ENCODE measurements at regions not wholly inside any gene's neighbourhood (a gene's known extent, or its start where the extent isn't known, plus 50 kb on each side); places are given as distances from the start of the nearest gene placed in this dataset.

- H3K36me3 Mint-ChIP-seq (ENCODE audit: low read depth), result no peaks in the 10 kb centered on the region
- H3K27ac Mint-ChIP-seq, result no peak overlapping the region
- no peaks in the 10 kb centered on the region for H3K27me3 Mint-ChIP-seq
- CTCF ChIA-PET, result no interaction called here
- POLR2A ChIA-PET, result no interaction called here
- no peak overlapping the region for H3K4me3 Mint-ChIP-seq
- DNase-seq (no peak), ATAC-seq (no peak)
- H3K9me3 Mint-ChIP-seq (ENCODE audit: low read depth), result no peaks in the 10 kb centered on the region
- H3K4me1 Mint-ChIP-seq, result no peaks in the 10 kb centered on the region
- intact Hi-C loops (cut with DNase I, micrococcal nuclease), result no loop called here
Observed at GRCh38 chrX:149213264-149213663, 291.8 kb downstream of the IDS start.

GRCh38 chrX:149208307-149208706 is 296.8 kb downstream of the IDS start:
- intact Hi-C loops (cut with DNase I, micrococcal nuclease), result no loop called here
- no peak for ATAC-seq

DNA sequence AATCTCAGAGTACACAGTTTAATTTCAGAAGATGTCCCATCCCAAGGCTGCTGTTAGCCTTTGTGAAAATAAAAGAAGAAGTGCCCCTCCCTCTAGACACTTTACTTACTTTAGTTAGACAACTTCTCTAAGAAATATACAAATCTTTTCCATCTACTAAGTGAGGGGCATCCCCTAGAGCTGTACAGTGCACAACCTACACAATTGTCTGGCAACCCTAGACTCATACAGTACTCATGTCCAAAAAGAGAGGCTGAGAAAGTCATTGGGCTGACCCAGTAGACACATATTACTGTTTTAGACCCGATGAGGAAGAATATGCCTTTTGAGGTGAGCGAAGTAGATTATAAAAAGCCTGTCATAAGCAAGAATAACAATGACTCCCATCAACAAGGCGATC is 297.6 kb downstream of the IDS start:
- H3K27me3 Mint-ChIP-seq, result peaks cover 5% of the 10 kb centered on the region
- DNase-seq, result no peak
- ATAC-seq, result no peak
- H3K27ac Mint-ChIP-seq, result no peak overlapping the region
- H3K9me3 Mint-ChIP-seq (ENCODE audit: low read depth), result peaks cover 2% of the 10 kb centered on the region
- peaks cover 2% of the 10 kb centered on the region for H3K4me1 Mint-ChIP-seq
- no peaks in the 10 kb centered on the region for H3K36me3 Mint-ChIP-seq (ENCODE audit: low read depth)
- POLR2A ChIA-PET, result no interaction called here
- CTCF ChIA-PET, result no interaction called here
- no peak overlapping the region for H3K4me3 Mint-ChIP-seq
- intact Hi-C loops (cut with DNase I, micrococcal nuclease), result no loop called here

More at GRCh38 chrX:149208307-149208706, 296.8 kb downstream of the IDS start:
- ChIA-PET POLR2A (no interaction called here), CTCF (no interaction called here)
- DNase-seq, result no peak
- Mint-ChIP-seq H3K4me3 (no peak overlapping the region), H3K27me3 (peaks cover under 1% of the 10 kb centered on the region), H3K9me3 (ENCODE audit: low read depth) (peaks cover under 1% of the 10 kb centered on the region), H3K4me1 (peaks cover 2% of the 10 kb centered on the region), H3K36me3 (ENCODE audit: low read depth) (no peaks in the 10 kb centered on the region), H3K27ac (no peak overlapping the region)

DNA sequence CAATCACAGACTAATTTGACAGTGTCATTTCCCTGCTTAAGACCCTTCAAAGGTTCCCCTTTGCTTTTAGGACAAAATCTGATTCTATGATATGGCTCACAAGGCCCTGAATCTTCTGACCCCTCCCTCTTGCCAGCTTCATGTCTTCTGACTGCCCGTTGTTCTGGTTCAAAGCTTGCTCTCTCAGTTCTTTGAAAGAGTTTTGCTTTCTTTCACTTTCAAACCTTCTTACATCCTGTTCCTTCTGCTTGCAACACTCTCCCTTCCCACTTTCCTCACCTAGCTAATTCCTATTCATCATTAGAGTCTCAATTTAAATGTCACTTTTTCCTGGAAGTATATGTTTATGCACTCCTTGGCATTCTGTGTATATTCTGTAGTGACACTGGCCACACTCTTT is 299.2 kb downstream of the IDS start:
- Mint-ChIP-seq H3K27ac (no peak overlapping the region), H3K4me3 (no peak overlapping the region), H3K9me3 (ENCODE audit: low read depth) (peaks cover 2% of the 10 kb centered on the region), H3K36me3 (ENCODE audit: low read depth) (no peaks in the 10 kb centered on the region), H3K4me1 (peaks cover 2% of the 10 kb centered on the region), H3K27me3 (peaks cover 5% of the 10 kb centered on the region)
- DNase-seq (no peak), ATAC-seq (no peak)
- ChIA-PET POLR2A (no interaction called here), CTCF (no interaction called here)
- intact Hi-C loops (cut with DNase I, micrococcal nuclease), result no loop called here

- CTCF ChIA-PET, result no interaction called here
- H3K27me3 Mint-ChIP-seq, result peaks cover 7% of the 10 kb centered on the region
- H3K27ac Mint-ChIP-seq, result no peak overlapping the region
- peaks cover 2% of the 10 kb centered on the region for H3K4me1 Mint-ChIP-seq
- H3K4me3 Mint-ChIP-seq, result no peak overlapping the region
- DNase-seq (no peak), ATAC-seq (no peak)
- peaks cover 2% of the 10 kb centered on the region for H3K9me3 Mint-ChIP-seq (ENCODE audit: low read depth)
- no peaks in the 10 kb centered on the region for H3K36me3 Mint-ChIP-seq (ENCODE audit: low read depth)
- POLR2A ChIA-PET, result no interaction called here
- intact Hi-C loops (cut with DNase I, micrococcal nuclease), result no loop called here
Observed at GRCh38 chrX:149205081-149205480, 300.0 kb downstream of the IDS start.

GRCh38 chrX:149199734-149200133 is 305.4 kb downstream of the IDS start:
- intact Hi-C loops (cut with DNase I, micrococcal nuclease), result loop anchor here (2.0 to 10.0 kb wide), 2 partner anchors 31 to 85 kb away; no protein-coding TSS in a partner anchor
- peaks cover 2% of the 10 kb centered on the region for H3K9me3 Mint-ChIP-seq (ENCODE audit: low read depth)
- ChIA-PET CTCF (no interaction called here), POLR2A (no interaction called here)
- ATAC-seq, result no peak
- peaks cover 12% of the 10 kb centered on the region for H3K4me1 Mint-ChIP-seq
- H3K27me3 Mint-ChIP-seq, result peaks cover 7% of the 10 kb centered on the region
- DNase-seq, result no peak
- no peaks in the 10 kb centered on the region for H3K36me3 Mint-ChIP-seq (ENCODE audit: low read depth)
- no peak overlapping the region for H3K27ac Mint-ChIP-seq
- no peak overlapping the region for H3K4me3 Mint-ChIP-seq

- CTCF ChIA-PET, result no interaction called here
Observed at GRCh38 chrX:149198980-149199732, 305.9 kb downstream of the IDS start.

DNA sequence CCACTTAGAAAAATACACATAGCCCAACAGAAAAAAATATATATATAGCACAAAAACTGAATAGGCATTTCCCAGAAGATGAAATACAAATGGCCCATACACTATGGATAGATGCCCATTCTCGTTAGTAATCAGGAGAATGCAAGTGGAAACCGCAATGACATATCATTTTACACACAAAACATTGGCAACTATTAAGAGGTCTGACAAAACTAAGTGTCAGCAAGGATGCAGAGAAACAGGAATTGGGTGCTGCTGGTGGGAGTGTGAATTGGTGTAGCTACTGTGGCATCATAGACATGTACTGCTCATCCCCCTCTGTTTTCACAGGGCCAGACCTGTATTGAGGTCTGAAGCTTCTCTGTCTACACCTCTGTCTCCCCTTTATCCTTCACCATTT is 320.0 kb downstream of the IDS start:
- Mint-ChIP-seq H3K9me3 (ENCODE audit: low read depth) (no peaks in the 10 kb centered on the region), H3K27me3 (peaks cover 1% of the 10 kb centered on the region), H3K36me3 (ENCODE audit: low read depth) (no peaks in the 10 kb centered on the region), H3K4me1 (no peaks in the 10 kb centered on the region), H3K4me3 (no peak overlapping the region), H3K27ac (no peak overlapping the region)
- intact Hi-C loops (cut with DNase I, micrococcal nuclease), result no loop called here
- CTCF ChIA-PET, result no interaction called here
- ATAC-seq (no peak), DNase-seq (no peak)
- POLR2A ChIA-PET, result no interaction called here

More at GRCh38 chrX:149198980-149199732, 305.9 kb downstream of the IDS start:
- H3K27me3 Mint-ChIP-seq, result peaks cover 7% of the 10 kb centered on the region
- POLR2A ChIA-PET, result no interaction called here
- no peaks in the 10 kb centered on the region for H3K36me3 Mint-ChIP-seq (ENCODE audit: low read depth)
- H3K4me3 Mint-ChIP-seq, result no peak overlapping the region
- H3K9me3 Mint-ChIP-seq (ENCODE audit: low read depth), result peaks cover 2% of the 10 kb centered on the region
- ATAC-seq (peak; percentile 93), DNase-seq (peak; percentile 59)
- H3K27ac Mint-ChIP-seq, result no peak overlapping the region
- intact Hi-C loops (cut with DNase I, micrococcal nuclease), result loop anchor here (2.0 to 10.0 kb wide), 2 partner anchors 32 to 86 kb away; no protein-coding TSS in a partner anchor
- peaks cover 12% of the 10 kb centered on the region for H3K4me1 Mint-ChIP-seq

GRCh38 chrX:149161435-149162088 is 343.5 kb downstream of the IDS start:
- H3K9me3 Mint-ChIP-seq (ENCODE audit: low read depth), result no peaks in the 10 kb centered on the region
- no peaks in the 10 kb centered on the region for H3K4me1 Mint-ChIP-seq
- POLR2A ChIA-PET, result no interaction called here
- H3K27me3 Mint-ChIP-seq, result peaks cover 3% of the 10 kb centered on the region
- DNase-seq (no peak), ATAC-seq (no peak)
- no peaks in the 10 kb centered on the region for H3K36me3 Mint-ChIP-seq (ENCODE audit: low read depth)
- no peak overlapping the region for H3K4me3 Mint-ChIP-seq
- CTCF ChIA-PET, result no interaction called here
- H3K27ac Mint-ChIP-seq, result no peak overlapping the region
- intact Hi-C loops (cut with DNase I, micrococcal nuclease), result no loop called here

DNA sequence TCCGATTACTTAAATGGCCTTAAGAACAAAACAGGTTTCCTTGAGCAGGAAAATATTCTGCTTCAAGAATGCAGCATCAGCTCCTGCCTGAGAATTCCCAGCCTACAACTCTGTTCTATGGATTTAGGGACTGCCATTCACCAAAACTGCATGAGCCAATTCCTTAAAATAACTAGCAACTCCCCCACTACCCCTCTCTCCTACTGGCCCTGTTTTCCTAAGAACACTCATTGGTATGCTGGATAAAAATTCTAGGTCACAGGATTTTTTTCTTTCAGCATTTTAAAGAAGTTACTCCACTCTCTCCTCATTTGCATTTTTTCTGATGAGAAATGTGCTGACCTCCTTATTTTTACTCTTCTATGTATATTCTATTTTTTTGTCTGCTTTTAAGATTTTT is 347.1 kb downstream of the IDS start:
- Mint-ChIP-seq H3K36me3 (ENCODE audit: low read depth) (no peaks in the 10 kb centered on the region), H3K4me1 (no peaks in the 10 kb centered on the region), H3K27me3 (peaks cover 3% of the 10 kb centered on the region), H3K27ac (no peak overlapping the region), H3K9me3 (ENCODE audit: low read depth) (no peaks in the 10 kb centered on the region), H3K4me3 (no peak overlapping the region)
- ChIA-PET CTCF (no interaction called here), POLR2A (no interaction called here)
- no peak for ATAC-seq
- no peak for DNase-seq
- intact Hi-C loops (cut with DNase I, micrococcal nuclease), result no loop called here

DNA sequence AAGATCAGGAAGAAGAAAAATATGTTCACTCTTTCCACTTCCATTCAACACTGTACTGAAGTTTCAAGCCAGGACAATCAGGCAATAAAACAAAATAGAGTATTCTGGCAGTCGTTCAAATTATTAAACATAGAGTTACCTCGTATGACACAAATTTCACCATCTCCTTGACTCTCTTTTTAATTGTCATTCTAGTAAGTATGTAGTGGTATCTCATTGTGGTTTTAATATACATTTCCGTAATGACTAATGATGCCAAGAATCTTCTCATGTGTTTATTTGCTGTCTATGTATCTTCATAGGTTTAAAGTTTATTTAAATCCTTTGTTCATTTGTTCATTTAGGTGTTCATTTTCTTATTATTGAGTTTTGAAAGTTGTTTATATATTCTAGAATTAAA is 352.2 kb downstream of the IDS start:
- Mint-ChIP-seq H3K27ac (no peak overlapping the region), H3K4me3 (no peak overlapping the region), H3K9me3 (ENCODE audit: low read depth) (peaks cover 2% of the 10 kb centered on the region), H3K36me3 (ENCODE audit: low read depth) (no peaks in the 10 kb centered on the region), H3K27me3 (no peaks in the 10 kb centered on the region), H3K4me1 (peaks cover 2% of the 10 kb centered on the region)
- ChIA-PET POLR2A (no interaction called here), CTCF (no interaction called here)
- ATAC-seq, result no peak
- intact Hi-C loops (cut with DNase I, micrococcal nuclease), result no loop called here
- no peak for DNase-seq

Data from activated CD4-positive, alpha-beta T cell treated with anti-CD3 and anti-CD28 coated beads for 36 hours (primary cell).